HG03469 (cell line): ENCODE measurements at regions not wholly inside any gene's neighbourhood (a gene's known extent, or its start where the extent isn't known, plus 50 kb on each side); places are given as distances from the start of the nearest gene placed in this dataset.
"Not testable (repeated sequence)": the region's sequence is repeated elsewhere in the genome, so short reads cannot be mapped to it uniquely, and the experiment has no call there.

Experiments
- ATAC-seq: cut with Tn5 transposase; IDR thresholded peaks from one replicate; pipeline ENCODE4 v1.9.1; 2021; ENCODE audit warnings: mild to moderate bottlenecking, moderate library complexity, moderate number of reproducible peaks; ENCODE audit not compliant: unreplicated experiment

GRCh38 chr7:138214926-138215325, 138.7 kb downstream of the AKR1D1 start:
- no peak for ATAC-seq

DNA sequence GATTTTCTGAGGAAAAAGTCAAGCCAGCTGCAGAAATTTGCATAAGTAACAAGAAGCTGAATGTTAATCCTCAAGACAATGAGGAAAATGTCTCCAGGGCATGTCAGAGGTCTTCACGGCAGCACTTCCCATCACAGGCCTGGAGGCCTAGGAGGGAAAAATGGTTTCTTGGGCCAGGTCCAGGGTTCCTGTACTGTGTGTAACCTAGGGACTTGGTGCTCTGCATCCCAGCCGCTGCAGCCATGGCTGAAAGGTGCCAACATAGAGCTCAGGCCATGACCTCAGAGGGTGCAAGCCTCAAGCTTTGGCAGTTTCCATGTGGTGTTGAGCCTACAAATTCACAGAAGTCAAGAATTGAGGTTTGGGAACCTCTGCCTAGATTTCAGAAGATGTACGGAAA, 144.1 kb downstream of the AKR1D1 start:
- ATAC-seq = not testable (repeated sequence)

DNA sequence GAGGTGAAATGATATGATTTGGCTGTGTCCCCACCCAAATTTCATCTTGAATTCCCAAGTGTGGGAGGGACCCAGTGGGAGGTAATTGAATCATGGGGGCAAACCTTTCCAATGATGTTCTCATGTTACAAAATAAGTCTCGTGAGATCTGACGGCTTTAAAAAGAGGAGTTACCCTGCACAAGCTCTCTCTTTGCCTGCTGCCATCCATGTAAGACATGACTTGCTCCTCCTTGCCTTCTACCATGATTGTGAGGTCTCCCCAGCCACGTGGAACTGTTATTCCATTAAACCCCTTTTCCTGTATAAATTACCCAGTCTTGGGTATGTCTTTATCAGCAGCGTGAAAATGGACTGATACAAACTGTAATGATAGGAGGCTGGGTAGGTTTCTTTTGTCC, 145.1 kb downstream of the AKR1D1 start:
- not testable (repeated sequence) for ATAC-seq

DNA sequence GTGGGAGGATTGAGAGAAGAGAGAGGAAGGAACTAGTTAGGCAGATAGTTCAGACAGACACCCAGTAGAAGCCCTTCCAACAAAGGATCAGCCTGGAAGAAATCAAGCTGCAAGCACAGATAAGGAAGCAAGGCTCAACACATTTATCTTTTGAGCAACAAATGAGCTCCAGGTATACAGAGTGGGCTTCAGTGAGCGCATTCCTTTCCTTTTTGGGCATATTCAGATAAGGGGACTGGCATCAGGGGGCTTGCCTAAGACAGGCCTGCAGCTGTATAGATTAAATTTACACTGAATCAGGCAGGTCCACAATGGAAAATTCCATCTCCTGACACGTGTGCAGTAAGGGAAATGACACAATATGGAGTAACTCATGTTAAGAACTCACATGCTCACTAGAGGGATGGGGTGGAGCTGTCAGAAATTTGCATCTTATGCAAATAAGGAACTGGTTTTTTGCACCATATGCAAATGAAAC, 147.2 kb downstream of the AKR1D1 start:
- no peak for ATAC-seq

- no peak for ATAC-seq
These were observed 149.8 kb downstream of the AKR1D1 start for GRCh38 chr7:138226001-138226476.

DNA sequence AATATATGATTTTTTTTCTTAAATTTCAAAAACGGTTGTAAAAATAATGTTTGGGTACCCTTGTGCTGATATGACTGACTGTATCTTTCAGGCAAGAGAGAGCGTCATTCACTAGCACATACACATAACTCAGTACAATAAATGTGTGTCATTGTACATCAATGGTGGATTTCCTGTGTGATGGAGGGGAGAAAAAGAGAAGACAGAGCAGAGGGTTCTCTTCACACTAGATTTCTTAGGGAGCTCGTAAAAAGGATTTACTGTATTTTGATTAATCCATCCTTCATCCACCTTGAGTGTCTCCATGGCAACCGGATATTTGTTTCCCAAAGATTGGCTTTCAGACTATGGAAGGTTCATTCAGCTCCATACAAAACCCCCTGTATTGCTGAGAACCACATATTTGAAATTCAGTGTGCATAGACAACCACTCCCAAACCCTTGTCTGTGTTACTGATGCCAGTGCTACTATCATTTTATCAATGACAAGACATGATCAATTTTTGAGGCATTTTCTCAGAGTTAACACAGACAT, 150.6 kb downstream of the AKR1D1 start:
- ATAC-seq = no peak

DNA sequence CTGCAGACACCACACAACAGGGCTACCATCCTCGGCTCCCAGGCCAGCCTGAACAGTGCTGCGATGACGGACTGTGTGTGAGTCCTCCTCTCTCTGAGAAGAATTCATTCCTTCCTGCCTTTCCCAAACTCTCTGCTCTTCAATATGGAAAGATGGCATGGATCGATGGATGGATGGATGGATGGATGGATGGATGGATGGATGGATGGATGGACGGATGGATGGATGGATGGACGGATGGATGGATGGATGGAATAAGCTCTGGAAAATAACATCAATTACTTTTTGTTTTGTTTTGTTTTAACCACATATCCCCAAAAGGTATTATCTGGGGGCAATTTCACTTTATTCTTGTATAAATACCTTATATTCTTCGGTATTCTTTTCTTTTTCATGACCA, 151.9 kb downstream of the AKR1D1 start:
- no peak for ATAC-seq

DNA sequence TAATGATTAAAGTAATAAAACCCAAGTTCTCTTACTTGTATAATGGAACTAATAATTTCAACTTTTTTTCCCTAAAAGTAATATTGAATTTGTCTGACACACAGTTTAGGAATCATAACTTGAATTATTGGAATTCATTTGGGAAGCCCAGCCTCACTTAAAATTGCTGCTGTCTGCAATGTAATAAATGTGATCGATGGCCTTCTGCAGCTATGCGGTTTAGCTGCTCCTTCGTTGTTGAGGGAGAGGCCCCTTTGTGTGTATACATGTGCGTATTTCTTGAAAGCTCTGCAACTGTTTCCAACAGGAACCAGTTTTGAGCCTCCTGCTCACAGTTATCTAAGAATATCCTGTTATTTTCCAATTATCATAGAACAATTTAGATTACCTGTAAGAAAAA, 152.5 kb downstream of the AKR1D1 start:
- ATAC-seq = no peak

GRCh38 chr7:138233189-138233588, 156.9 kb downstream of the AKR1D1 start:
- no peak for ATAC-seq

GRCh38 chr7:138235207-138235606, 158.9 kb downstream of the AKR1D1 start:
- no peak for ATAC-seq

GRCh38 chr7:138237995-138238394, 161.7 kb downstream of the AKR1D1 start:
- no peak for ATAC-seq

DNA sequence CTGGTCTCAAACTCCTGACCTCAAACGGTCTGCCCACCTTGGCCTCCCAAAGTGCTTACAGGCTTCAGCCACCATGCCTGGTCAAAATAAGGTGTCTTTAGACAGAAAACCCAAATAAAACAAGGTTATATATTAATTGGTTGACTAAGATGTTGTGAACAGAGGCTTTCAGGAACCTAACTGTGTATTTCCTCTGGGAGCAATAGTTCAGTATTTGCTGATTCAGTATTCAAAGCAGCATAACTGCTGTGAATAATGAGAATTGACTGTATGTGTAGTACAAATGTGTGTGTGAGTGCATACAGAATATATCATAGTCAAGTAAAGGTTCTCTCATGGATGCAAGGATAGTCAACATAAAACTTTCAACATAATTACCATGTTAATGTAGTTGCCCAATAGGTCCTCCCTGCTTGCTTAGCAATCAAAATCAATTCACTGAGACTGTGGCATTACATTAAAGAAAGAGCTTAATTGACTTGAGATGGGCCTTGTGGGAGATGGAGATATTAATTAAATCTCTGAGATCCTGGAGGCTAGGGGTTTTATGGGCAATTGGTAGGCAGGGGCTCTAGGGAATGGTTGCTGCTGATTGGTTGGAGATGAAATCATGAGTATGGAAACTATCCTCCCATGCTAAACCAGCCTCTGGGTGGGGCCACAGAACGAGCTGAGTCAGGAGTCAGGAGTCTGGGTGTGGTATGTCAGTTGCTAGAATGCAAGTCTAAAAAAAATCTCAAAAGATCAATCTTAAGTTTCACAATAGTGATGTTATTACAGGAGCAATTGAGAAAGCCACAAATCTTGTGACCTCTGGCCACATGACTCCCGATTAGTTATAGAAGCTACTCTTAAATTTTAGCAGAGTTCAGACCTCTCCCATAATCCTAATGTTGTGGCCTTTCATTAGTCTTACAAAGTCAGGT, 162.7 kb downstream of the AKR1D1 start:
- no peak for ATAC-seq

DNA sequence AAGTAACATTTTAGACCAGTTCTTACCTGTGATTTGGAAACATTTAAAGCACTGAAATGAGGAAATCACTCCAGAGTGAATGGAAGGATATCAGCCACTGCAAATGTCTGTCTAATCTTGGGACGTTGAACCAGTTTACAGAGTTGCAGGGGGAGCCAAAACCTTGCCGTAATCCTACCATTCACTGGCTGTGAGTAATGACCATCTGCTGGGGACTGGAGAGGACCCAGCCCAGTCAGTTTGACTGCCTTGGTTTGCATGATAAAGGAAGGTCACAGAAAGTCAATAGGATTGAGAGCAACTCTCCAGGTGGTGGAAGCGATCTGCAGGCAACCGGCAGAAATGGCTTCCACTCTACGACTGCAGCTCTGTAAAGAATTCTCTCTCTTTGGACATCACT, 167.2 kb downstream of the AKR1D1 start:
- no peak for ATAC-seq

- ATAC-seq = no peak
These were observed 167.6 kb downstream of the AKR1D1 start for GRCh38 chr7:138243836-138244235.

- ATAC-seq = no peak
These were observed 168.3 kb downstream of the AKR1D1 start for GRCh38 chr7:138244606-138245005.

- ATAC-seq = no peak
These were observed 169.0 kb downstream of the AKR1D1 start for GRCh38 chr7:138245216-138245615.

DNA sequence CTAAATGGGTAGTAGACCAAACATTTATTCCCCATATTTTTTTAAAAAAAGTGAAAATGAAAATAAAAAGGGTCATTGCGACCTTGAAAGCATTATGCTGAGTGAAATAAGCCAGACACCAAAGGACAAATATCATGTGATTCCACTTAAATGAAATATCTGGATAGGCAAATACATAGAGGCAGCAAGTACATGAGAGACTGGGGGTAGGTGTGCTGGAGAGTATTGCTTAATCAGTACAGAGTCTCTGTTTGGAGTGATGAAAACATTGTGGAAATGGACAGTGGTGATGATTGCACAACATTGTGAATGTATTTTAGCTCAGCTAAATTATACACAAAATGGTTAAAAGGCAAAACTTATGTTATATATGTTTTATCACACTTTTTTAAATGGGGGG, 169.4 kb downstream of the AKR1D1 start:
- no peak for ATAC-seq

- no peak for ATAC-seq
These were observed 170.2 kb downstream of the AKR1D1 start for GRCh38 chr7:138246428-138246827.

- ATAC-seq = no peak
These were observed 170.8 kb downstream of the AKR1D1 start for GRCh38 chr7:138247081-138247480.

- ATAC-seq = no peak
These were observed 171.5 kb downstream of the AKR1D1 start for GRCh38 chr7:138247568-138248333.

- no peak for ATAC-seq
These were observed 172.3 kb downstream of the AKR1D1 start for GRCh38 chr7:138248609-138249008.
